ENCODE measurements at regions not wholly inside any gene's neighbourhood (a gene's known extent, or its start where the extent isn't known, plus 50 kb on each side); places are given as distances from the start of the nearest gene placed in this dataset.

GRCh38 chr6:93567164-93567563 lies 147.8 kb upstream of the EPHA7 start:
- Histone ChIP-seq H3K27me3 (replicated peaks in 2 of 5; ENCODE audit: control insufficient read depth in 4 of 5, insufficient read depth in 5 of 5, low read length in 4 of 5) (no peaks in the 10 kb centered on the region), H3K9me3 (ENCODE audit: control extremely low read depth in 1 of 5, control insufficient read depth in 4 of 5, insufficient read depth in 2 of 5, low read depth in 1 of 5, low read length in 4 of 5) (no peaks in the 10 kb centered on the region), H3K36me3 (ENCODE audit: control insufficient read depth in 4 of 4, insufficient read depth in 4 of 4, low read length in 3 of 4) (no peaks in the 10 kb centered on the region), H3K4me1 (ENCODE audit: control extremely low read depth in 1 of 4, control insufficient read depth in 4 of 4, insufficient read depth in 4 of 4, low read length in 3 of 4) (no peaks in the 10 kb centered on the region), H3K4me3 (ENCODE audit: control insufficient read depth in 1 of 7, extremely low read depth in 1 of 7, insufficient read depth in 4 of 7, low read depth in 2 of 7, low read length in 6 of 7) (no peak overlapping the region), H3K27ac (ENCODE audit: insufficient read depth in 1 of 2, low read depth in 1 of 2, low read length in 2 of 2, poor library complexity in 1 of 2, severe bottlenecking in 2 of 2) (no peak overlapping the region)
- POLR2A ChIA-PET: no interaction called here
- DNase-seq: no peak
- WGBS (ENCODE audit: insufficient coverage): 89% methylated on average over 4 of the region's 5 CpGs
- CTCF ChIA-PET: no interaction called here

DNA sequence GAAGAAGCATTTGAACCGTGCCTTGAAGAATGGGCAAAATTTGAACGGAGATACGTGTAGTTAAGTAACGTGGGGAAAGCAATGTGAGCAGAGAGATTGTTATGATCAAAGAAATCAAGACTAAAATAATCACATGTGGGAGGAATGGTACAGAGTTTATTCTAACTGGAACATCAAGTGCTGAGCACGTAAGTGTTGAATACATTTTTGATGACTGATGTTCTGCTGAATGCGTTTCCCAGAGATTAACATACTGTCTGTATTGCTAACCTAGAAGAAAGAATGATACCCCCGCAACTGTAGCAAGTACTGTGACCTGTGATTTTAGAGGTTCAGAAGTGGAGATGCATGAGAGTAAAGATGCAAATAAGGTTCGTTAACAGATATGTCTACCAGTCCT lies 146.9 kb upstream of the EPHA7 start:
- CTCF ChIA-PET: no interaction called here
- Histone ChIP-seq H3K36me3 (ENCODE audit: control insufficient read depth in 4 of 4, insufficient read depth in 4 of 4, low read length in 3 of 4) (no peaks in the 10 kb centered on the region), H3K4me1 (ENCODE audit: control extremely low read depth in 1 of 4, control insufficient read depth in 4 of 4, insufficient read depth in 4 of 4, low read length in 3 of 4) (no peaks in the 10 kb centered on the region), H3K4me3 (ENCODE audit: control insufficient read depth in 1 of 7, extremely low read depth in 1 of 7, insufficient read depth in 4 of 7, low read depth in 2 of 7, low read length in 6 of 7) (no peak overlapping the region), H3K27me3 (replicated peaks in 2 of 5; ENCODE audit: control insufficient read depth in 4 of 5, insufficient read depth in 5 of 5, low read length in 4 of 5) (no peaks in the 10 kb centered on the region), H3K27ac (ENCODE audit: insufficient read depth in 1 of 2, low read depth in 1 of 2, low read length in 2 of 2, poor library complexity in 1 of 2, severe bottlenecking in 2 of 2) (no peak overlapping the region), H3K9me3 (ENCODE audit: control extremely low read depth in 1 of 5, control insufficient read depth in 4 of 5, insufficient read depth in 2 of 5, low read depth in 1 of 5, low read length in 4 of 5) (no peaks in the 10 kb centered on the region)
- DNase-seq: no peak
- POLR2A ChIA-PET: no interaction called here
- WGBS (ENCODE audit: insufficient coverage): 98% methylated on average over 6 of the region's 8 CpGs

GRCh38 chr6:93562582-93562981 lies 143.2 kb upstream of the EPHA7 start:
- no peaks in the 10 kb centered on the region for H3K27me3 ChIP-seq (replicated peaks in 2 of 5; ENCODE audit: control insufficient read depth in 4 of 5, insufficient read depth in 5 of 5, low read length in 4 of 5)
- 100% methylated on average over 1 of the region's 1 CpG for WGBS (ENCODE audit: insufficient coverage)
- H3K36me3 ChIP-seq (ENCODE audit: control insufficient read depth in 4 of 4, insufficient read depth in 4 of 4, low read length in 3 of 4): no peaks in the 10 kb centered on the region
- no peaks in the 10 kb centered on the region for H3K9me3 ChIP-seq (ENCODE audit: control extremely low read depth in 1 of 5, control insufficient read depth in 4 of 5, insufficient read depth in 2 of 5, low read depth in 1 of 5, low read length in 4 of 5)
- no peak overlapping the region for H3K4me3 ChIP-seq (ENCODE audit: control insufficient read depth in 1 of 7, extremely low read depth in 1 of 7, insufficient read depth in 4 of 7, low read depth in 2 of 7, low read length in 6 of 7)
- no peak overlapping the region for H3K27ac ChIP-seq (ENCODE audit: insufficient read depth in 1 of 2, low read depth in 1 of 2, low read length in 2 of 2, poor library complexity in 1 of 2, severe bottlenecking in 2 of 2)
- ChIA-PET POLR2A (no interaction called here), CTCF (no interaction called here)
- no peaks in the 10 kb centered on the region for H3K4me1 ChIP-seq (ENCODE audit: control extremely low read depth in 1 of 4, control insufficient read depth in 4 of 4, insufficient read depth in 4 of 4, low read length in 3 of 4)
- no peak for DNase-seq

- CTCF ChIA-PET: interaction anchor here (0.6 kb wide), 1 partner anchor 24 kb away, joined by 3 read pairs; no protein-coding TSS in a partner anchor
- Histone ChIP-seq H3K9me3 (ENCODE audit: control extremely low read depth in 1 of 5, control insufficient read depth in 4 of 5, insufficient read depth in 2 of 5, low read depth in 1 of 5, low read length in 4 of 5) (no peaks in the 10 kb centered on the region), H3K36me3 (ENCODE audit: control insufficient read depth in 4 of 4, insufficient read depth in 4 of 4, low read length in 3 of 4) (no peaks in the 10 kb centered on the region), H3K27ac (ENCODE audit: insufficient read depth in 1 of 2, low read depth in 1 of 2, low read length in 2 of 2, poor library complexity in 1 of 2, severe bottlenecking in 2 of 2) (no peak overlapping the region), H3K27me3 (replicated peaks in 2 of 5; ENCODE audit: control insufficient read depth in 4 of 5, insufficient read depth in 5 of 5, low read length in 4 of 5) (no peaks in the 10 kb centered on the region), H3K4me3 (ENCODE audit: control insufficient read depth in 1 of 7, extremely low read depth in 1 of 7, insufficient read depth in 4 of 7, low read depth in 2 of 7, low read length in 6 of 7) (no peak overlapping the region), H3K4me1 (ENCODE audit: control extremely low read depth in 1 of 4, control insufficient read depth in 4 of 4, insufficient read depth in 4 of 4, low read length in 3 of 4) (no peaks in the 10 kb centered on the region)
- POLR2A ChIA-PET: no interaction called here
- DNase-seq: no peak
- no CpG with 5 or more reads among the region's 3 CpGs for WGBS (ENCODE audit: insufficient coverage)
These were observed 135.9 kb upstream of the EPHA7 start for GRCh38 chr6:93555292-93555691.

- CTCF ChIA-PET: no interaction called here
- Histone ChIP-seq H3K4me1 (ENCODE audit: control extremely low read depth in 1 of 4, control insufficient read depth in 4 of 4, insufficient read depth in 4 of 4, low read length in 3 of 4) (no peaks in the 10 kb centered on the region), H3K4me3 (ENCODE audit: control insufficient read depth in 1 of 7, extremely low read depth in 1 of 7, insufficient read depth in 4 of 7, low read depth in 2 of 7, low read length in 6 of 7) (no peak overlapping the region), H3K9me3 (ENCODE audit: control extremely low read depth in 1 of 5, control insufficient read depth in 4 of 5, insufficient read depth in 2 of 5, low read depth in 1 of 5, low read length in 4 of 5) (no peaks in the 10 kb centered on the region), H3K27ac (ENCODE audit: insufficient read depth in 1 of 2, low read depth in 1 of 2, low read length in 2 of 2, poor library complexity in 1 of 2, severe bottlenecking in 2 of 2) (no peak overlapping the region), H3K27me3 (replicated peaks in 2 of 5; ENCODE audit: control insufficient read depth in 4 of 5, insufficient read depth in 5 of 5, low read length in 4 of 5) (no peaks in the 10 kb centered on the region), H3K36me3 (ENCODE audit: control insufficient read depth in 4 of 4, insufficient read depth in 4 of 4, low read length in 3 of 4) (no peaks in the 10 kb centered on the region)
- no peak for DNase-seq
- WGBS (ENCODE audit: insufficient coverage): no CpG with 5 or more reads among the region's 2 CpGs
- POLR2A ChIA-PET: no interaction called here
These were observed 134.7 kb upstream of the EPHA7 start for GRCh38 chr6:93554018-93554417.

DNA sequence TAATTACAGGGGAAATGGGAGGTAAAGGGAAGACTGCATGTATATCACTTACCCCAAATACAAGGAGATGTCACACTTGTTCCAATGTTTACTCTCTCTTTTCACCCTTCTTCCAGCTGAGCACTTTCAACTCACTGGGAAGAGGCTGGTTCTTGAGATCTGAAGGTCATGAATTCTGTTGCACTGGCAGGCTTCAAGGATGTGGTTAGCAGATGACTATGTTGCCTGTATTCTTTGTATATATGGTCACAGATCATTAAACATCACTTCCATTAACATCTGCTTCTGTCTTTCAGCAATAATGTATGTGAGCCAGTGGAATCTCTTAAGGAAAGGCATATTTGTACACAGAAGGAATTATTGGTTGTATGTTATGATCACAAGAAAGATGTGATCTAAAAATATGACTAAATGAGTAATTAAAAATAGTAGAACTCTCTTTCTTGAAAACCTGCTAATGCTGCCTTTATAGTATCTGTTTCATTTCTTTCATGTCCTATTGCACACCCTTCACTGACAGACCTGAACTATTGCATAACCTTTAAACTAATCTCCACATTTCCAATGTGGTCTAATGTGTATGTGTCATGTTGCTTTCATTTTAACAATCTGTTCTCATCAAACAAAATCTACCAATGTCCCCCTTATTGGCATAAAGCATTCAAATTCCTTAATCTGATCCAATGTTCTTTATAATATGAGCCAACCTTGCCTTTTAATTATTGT lies 131.4 kb upstream of the EPHA7 start:
- Histone ChIP-seq H3K27me3 (replicated peaks in 2 of 5; ENCODE audit: control insufficient read depth in 4 of 5, insufficient read depth in 5 of 5, low read length in 4 of 5) (no peaks in the 10 kb centered on the region), H3K36me3 (ENCODE audit: control insufficient read depth in 4 of 4, insufficient read depth in 4 of 4, low read length in 3 of 4) (no peaks in the 10 kb centered on the region), H3K27ac (ENCODE audit: insufficient read depth in 1 of 2, low read depth in 1 of 2, low read length in 2 of 2, poor library complexity in 1 of 2, severe bottlenecking in 2 of 2) (no peak overlapping the region), H3K4me1 (ENCODE audit: control extremely low read depth in 1 of 4, control insufficient read depth in 4 of 4, insufficient read depth in 4 of 4, low read length in 3 of 4) (no peaks in the 10 kb centered on the region), H3K4me3 (ENCODE audit: control insufficient read depth in 1 of 7, extremely low read depth in 1 of 7, insufficient read depth in 4 of 7, low read depth in 2 of 7, low read length in 6 of 7) (no peak overlapping the region), H3K9me3 (ENCODE audit: control extremely low read depth in 1 of 5, control insufficient read depth in 4 of 5, insufficient read depth in 2 of 5, low read depth in 1 of 5, low read length in 4 of 5) (no peaks in the 10 kb centered on the region)
- DNase-seq: no peak
- CTCF ChIA-PET: no interaction called here
- POLR2A ChIA-PET: no interaction called here

- H3K36me3 ChIP-seq (ENCODE audit: control insufficient read depth in 4 of 4, insufficient read depth in 4 of 4, low read length in 3 of 4): no peaks in the 10 kb centered on the region
- H3K27me3 ChIP-seq (replicated peaks in 2 of 5; ENCODE audit: control insufficient read depth in 4 of 5, insufficient read depth in 5 of 5, low read length in 4 of 5): no peaks in the 10 kb centered on the region
- H3K4me1 ChIP-seq (ENCODE audit: control extremely low read depth in 1 of 4, control insufficient read depth in 4 of 4, insufficient read depth in 4 of 4, low read length in 3 of 4): no peaks in the 10 kb centered on the region
- no peaks in the 10 kb centered on the region for H3K9me3 ChIP-seq (ENCODE audit: control extremely low read depth in 1 of 5, control insufficient read depth in 4 of 5, insufficient read depth in 2 of 5, low read depth in 1 of 5, low read length in 4 of 5)
- no peak overlapping the region for H3K27ac ChIP-seq (ENCODE audit: insufficient read depth in 1 of 2, low read depth in 1 of 2, low read length in 2 of 2, poor library complexity in 1 of 2, severe bottlenecking in 2 of 2)
- H3K4me3 ChIP-seq (ENCODE audit: control insufficient read depth in 1 of 7, extremely low read depth in 1 of 7, insufficient read depth in 4 of 7, low read depth in 2 of 7, low read length in 6 of 7): no peak overlapping the region
- WGBS (ENCODE audit: insufficient coverage): 63% methylated on average over 1 of the region's 2 CpGs
- no peak for DNase-seq
- ChIA-PET POLR2A (no interaction called here), CTCF (no interaction called here)
These were observed 130.5 kb upstream of the EPHA7 start for GRCh38 chr6:93549868-93550267.

All from common myeloid progenitor, CD34-positive (primary cell).